ENCODE measurements at regions not wholly inside any gene's neighbourhood (a gene's known extent, or its start where the extent isn't known, plus 50 kb on each side); places are given as distances from the start of the nearest gene placed in this dataset.

DNA sequence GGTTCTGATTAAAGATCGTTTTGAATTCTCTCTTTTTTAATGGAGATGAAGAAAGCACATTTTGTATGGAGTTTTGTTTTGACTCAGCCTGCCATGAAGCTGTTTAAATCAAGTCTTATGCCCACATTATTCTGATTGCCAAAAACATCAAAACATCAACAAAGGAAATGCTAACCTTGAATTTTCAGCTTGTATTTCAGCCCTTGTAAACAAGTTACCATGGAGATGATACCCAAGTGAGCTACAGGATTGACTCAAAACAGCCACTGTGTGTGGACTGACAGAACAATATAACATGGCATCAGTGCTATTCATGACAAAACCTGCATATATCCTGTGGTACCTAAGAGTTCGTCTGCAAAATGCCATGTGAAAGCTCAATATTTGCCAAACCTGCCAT lies 1581.0 kb downstream of the MAT2B start (continued):
- TF ChIP-seq, protein P1, sequence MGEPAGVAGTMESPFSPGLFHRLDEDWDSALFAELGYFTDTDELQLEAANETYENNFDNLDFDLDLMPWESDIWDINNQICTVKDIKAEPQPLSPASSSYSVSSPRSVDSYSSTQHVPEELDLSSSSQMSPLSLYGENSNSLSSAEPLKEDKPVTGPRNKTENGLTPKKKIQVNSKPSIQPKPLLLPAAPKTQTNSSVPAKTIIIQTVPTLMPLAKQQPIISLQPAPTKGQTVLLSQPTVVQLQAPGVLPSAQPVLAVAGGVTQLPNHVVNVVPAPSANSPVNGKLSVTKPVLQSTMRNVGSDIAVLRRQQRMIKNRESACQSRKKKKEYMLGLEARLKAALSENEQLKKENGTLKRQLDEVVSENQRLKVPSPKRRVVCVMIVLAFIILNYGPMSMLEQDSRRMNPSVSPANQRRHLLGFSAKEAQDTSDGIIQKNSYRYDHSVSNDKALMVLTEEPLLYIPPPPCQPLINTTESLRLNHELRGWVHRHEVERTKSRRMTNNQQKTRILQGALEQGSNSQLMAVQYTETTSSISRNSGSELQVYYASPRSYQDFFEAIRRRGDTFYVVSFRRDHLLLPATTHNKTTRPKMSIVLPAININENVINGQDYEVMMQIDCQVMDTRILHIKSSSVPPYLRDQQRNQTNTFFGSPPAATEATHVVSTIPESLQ (CRISPR knock-in tag; IDR thresholded peaks at IDR 0.05): no peak
- no peak for TF ChIP-seq IRF2 (CRISPR knock-in tag; IDR thresholded peaks at IDR 0.05; ENCODE audit: borderline replicate concordance, low read depth)
- TF ChIP-seq TCF7 (CRISPR knock-in tag; IDR thresholded peaks at IDR 0.05; ENCODE audit: low read depth): no peak
- no peak for TF ChIP-seq ATF3 (CRISPR knock-in tag; conservative IDR thresholded peaks at IDR 0.05)
- TF ChIP-seq, protein P2, sequence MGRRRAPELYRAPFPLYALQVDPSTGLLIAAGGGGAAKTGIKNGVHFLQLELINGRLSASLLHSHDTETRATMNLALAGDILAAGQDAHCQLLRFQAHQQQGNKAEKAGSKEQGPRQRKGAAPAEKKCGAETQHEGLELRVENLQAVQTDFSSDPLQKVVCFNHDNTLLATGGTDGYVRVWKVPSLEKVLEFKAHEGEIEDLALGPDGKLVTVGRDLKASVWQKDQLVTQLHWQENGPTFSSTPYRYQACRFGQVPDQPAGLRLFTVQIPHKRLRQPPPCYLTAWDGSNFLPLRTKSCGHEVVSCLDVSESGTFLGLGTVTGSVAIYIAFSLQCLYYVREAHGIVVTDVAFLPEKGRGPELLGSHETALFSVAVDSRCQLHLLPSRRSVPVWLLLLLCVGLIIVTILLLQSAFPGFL (CRISPR knock-in tag; IDR thresholded peaks at IDR 0.05; ENCODE audit: borderline replicate concordance): no peak
- no peak for TF ChIP-seq RELA (CRISPR knock-in tag; IDR thresholded peaks at IDR 0.05; ENCODE audit: borderline replicate concordance)
- TF ChIP-seq NR2C2 (CRISPR knock-in tag; IDR thresholded peaks at IDR 0.05): no peak
- no peak for TF ChIP-seq NFE2L1 (CRISPR knock-in tag; IDR thresholded peaks at IDR 0.05)

GRCh38 chr5:165094782-165095181 lies 1589.4 kb downstream of the MAT2B start:
- ChIA-PET POLR2A (no interaction called here), CTCF (no interaction called here)
- peaks cover 27% of the 10 kb centered on the region for H3K36me3 Mint-ChIP-seq
- H3K9me3 Mint-ChIP-seq: peaks cover 30% of the 10 kb centered on the region
- ATAC-seq (no peak), DNase-seq (ENCODE audit: low spot score) (no peak)
- peak; percentile 100 for TF ChIP-seq HMGA2 (CRISPR knock-in tag; IDR thresholded peaks at IDR 0.05)
- TF ChIP-seq NFE2L1 (CRISPR knock-in tag; IDR thresholded peaks at IDR 0.05): no peak
- H3K27ac Mint-ChIP-seq: no peak overlapping the region
- H3K27me3 Mint-ChIP-seq (ENCODE audit: low read depth): no peaks in the 10 kb centered on the region
- H3K4me1 Mint-ChIP-seq: peaks cover 7% of the 10 kb centered on the region
- no peak overlapping the region for H3K4me3 Mint-ChIP-seq

DNA sequence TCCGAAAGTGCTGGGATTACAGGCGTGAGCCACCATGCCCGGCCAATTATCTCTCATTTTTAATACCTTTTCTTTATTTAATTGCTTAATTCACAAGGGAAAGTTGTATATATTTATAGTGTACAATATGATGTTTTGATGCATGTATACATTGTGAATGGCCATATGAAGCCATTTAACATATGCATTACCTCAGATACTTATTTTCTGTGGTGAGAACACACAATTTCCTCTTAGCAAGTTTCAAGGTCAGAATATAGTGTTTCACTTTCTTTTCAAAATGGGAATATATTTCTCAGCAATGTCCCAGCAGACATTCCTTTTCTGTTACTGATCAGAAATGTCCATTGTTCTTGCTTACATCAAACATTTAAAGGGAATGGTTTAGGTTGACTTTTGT lies 1596.3 kb downstream of the MAT2B start:
- Mint-ChIP-seq H3K9me3 (peaks cover 38% of the 10 kb centered on the region), H3K36me3 (peaks cover 35% of the 10 kb centered on the region), H3K4me1 (no peaks in the 10 kb centered on the region), H3K27me3 (ENCODE audit: low read depth) (no peaks in the 10 kb centered on the region), H3K4me3 (no peak overlapping the region), H3K27ac (no peak overlapping the region)
- DNase-seq (ENCODE audit: low spot score) (no peak), ATAC-seq (no peak)
- ChIA-PET CTCF (no interaction called here), POLR2A (no interaction called here)
- no peak for TF ChIP-seq TP53 (CRISPR knock-in tag; IDR thresholded peaks at IDR 0.05)
- no peak for TF ChIP-seq ZNF396 (CRISPR knock-in tag; IDR thresholded peaks at IDR 0.05; ENCODE audit: borderline replicate concordance)
- TF ChIP-seq TEAD1 (CRISPR knock-in tag; IDR thresholded peaks at IDR 0.05): no peak
- TF ChIP-seq, protein P3, sequence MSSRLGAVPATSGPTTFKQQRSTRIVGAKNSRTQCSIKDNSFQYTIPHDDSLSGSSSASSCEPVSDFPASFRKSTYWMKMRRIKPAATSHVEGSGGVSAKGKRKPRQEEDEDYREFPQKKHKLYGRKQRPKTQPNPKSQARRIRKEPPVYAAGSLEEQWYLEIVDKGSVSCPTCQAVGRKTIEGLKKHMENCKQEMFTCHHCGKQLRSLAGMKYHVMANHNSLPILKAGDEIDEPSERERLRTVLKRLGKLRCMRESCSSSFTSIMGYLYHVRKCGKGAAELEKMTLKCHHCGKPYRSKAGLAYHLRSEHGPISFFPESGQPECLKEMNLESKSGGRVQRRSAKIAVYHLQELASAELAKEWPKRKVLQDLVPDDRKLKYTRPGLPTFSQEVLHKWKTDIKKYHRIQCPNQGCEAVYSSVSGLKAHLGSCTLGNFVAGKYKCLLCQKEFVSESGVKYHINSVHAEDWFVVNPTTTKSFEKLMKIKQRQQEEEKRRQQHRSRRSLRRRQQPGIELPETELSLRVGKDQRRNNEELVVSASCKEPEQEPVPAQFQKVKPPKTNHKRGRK (CRISPR knock-in tag; IDR thresholded peaks at IDR 0.05; ENCODE audit: borderline replicate concordance): no peak
- TF ChIP-seq IRF2 (CRISPR knock-in tag; IDR thresholded peaks at IDR 0.05; ENCODE audit: borderline replicate concordance, low read depth): no peak
- TF ChIP-seq NFE2L1 (CRISPR knock-in tag; IDR thresholded peaks at IDR 0.05): no peak
- no peak for TF ChIP-seq NR3C1 (CRISPR knock-in tag; conservative IDR thresholded peaks at IDR 0.05; ENCODE audit: low read depth)
- no peak for TF ChIP-seq FOXK1 (CRISPR knock-in tag; IDR thresholded peaks at IDR 0.05)
- no peak for TF ChIP-seq ZNF317 (CRISPR knock-in tag; IDR thresholded peaks at IDR 0.05; ENCODE audit: borderline replicate concordance, low read depth)
- TF ChIP-seq MXD4 (CRISPR knock-in tag; IDR thresholded peaks at IDR 0.05; ENCODE audit: borderline replicate concordance): no peak
- TF ChIP-seq CREB1 (CRISPR knock-in tag; IDR thresholded peaks at IDR 0.05): no peak
- TF ChIP-seq, protein P4, sequence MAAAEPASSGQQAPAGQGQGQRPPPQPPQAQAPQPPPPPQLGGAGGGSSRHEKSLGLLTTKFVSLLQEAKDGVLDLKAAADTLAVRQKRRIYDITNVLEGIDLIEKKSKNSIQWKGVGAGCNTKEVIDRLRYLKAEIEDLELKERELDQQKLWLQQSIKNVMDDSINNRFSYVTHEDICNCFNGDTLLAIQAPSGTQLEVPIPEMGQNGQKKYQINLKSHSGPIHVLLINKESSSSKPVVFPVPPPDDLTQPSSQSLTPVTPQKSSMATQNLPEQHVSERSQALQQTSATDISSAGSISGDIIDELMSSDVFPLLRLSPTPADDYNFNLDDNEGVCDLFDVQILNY (CRISPR knock-in tag; IDR thresholded peaks at IDR 0.05): no peak
- no peak for TF ChIP-seq HMGA2 (CRISPR knock-in tag; IDR thresholded peaks at IDR 0.05)
- TF ChIP-seq CBFB (CRISPR knock-in tag; IDR thresholded peaks at IDR 0.05; ENCODE audit: low read depth): no peak
- TF ChIP-seq ATF2 (CRISPR knock-in tag; IDR thresholded peaks at IDR 0.05; ENCODE audit: borderline replicate concordance, low read depth): no peak
- TF ChIP-seq, protein P5, sequence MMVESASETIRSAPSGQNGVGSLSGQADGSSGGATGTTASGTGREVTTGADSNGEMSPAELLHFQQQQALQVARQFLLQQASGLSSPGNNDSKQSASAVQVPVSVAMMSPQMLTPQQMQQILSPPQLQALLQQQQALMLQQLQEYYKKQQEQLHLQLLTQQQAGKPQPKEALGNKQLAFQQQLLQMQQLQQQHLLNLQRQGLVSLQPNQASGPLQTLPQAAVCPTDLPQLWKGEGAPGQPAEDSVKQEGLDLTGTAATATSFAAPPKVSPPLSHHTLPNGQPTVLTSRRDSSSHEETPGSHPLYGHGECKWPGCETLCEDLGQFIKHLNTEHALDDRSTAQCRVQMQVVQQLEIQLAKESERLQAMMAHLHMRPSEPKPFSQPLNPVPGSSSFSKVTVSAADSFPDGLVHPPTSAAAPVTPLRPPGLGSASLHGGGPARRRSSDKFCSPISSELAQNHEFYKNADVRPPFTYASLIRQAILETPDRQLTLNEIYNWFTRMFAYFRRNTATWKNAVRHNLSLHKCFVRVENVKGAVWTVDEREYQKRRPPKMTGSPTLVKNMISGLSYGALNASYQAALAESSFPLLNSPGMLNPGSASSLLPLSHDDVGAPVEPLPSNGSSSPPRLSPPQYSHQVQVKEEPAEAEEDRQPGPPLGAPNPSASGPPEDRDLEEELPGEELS (CRISPR knock-in tag; IDR thresholded peaks at IDR 0.05): no peak
